H1 (cell line): ENCODE measurements at regions not wholly inside any gene's neighbourhood (a gene's known extent, or its start where the extent isn't known, plus 50 kb on each side); places are given as distances from the start of the nearest gene placed in this dataset.
"Not testable (repeated sequence)": the region's sequence is repeated elsewhere in the genome, so short reads cannot be mapped to it uniquely, and the experiment has no call there.

Source experiments
- CTCF ChIA-PET: fragments of 300-600 bp; sonication (Branson Sonifier 250); formaldehyde crosslinking; loops from one replicate; lab custom pipeline; 2021; ENCODE audit not compliant: partially characterized antibody; lab: Charles Lee
- POLR2A ChIA-PET: fragments of 300-600 bp; sonication (Branson Sonifier 250); formaldehyde crosslinking; loops from one replicate; lab custom pipeline; 2021; ENCODE audit warnings: inconsistent platforms; ENCODE audit not compliant: partially characterized antibody; lab: Charles Lee
- DNase-seq, 2 experiments: peaks; one replicate each; pipeline versions ENCODE4 v3.0.0 to v3.0.0-alpha.2; 2010 to 2022; ENCODE audit warnings: low spot score in 2 of 2, low read depth in 1 of 2, mixed read lengths in 1 of 2
- FAIRE-seq: peaks from 2 replicates; lab custom pipeline; 2011; peaks lifted over from hg19 to GRCh38; lab: Jason Lieb, UNC
- H2AFZ ChIP-seq: 2 replicates; pipeline ENCODE4 v1.8.1; 2012; ENCODE audit warnings: low read length, inconsistent platforms
- H2AK5ac ChIP-seq: 2 replicates; pipeline ENCODE4 v1.6.1; 2013; ENCODE audit warnings: low read depth, low read length
- H2BK120ac ChIP-seq: replicated peaks from 2 replicates; pipeline ENCODE3; 2013; ENCODE audit warnings: low read depth, low read length, inconsistent platforms
- H2BK12ac ChIP-seq: 2 replicates; pipeline ENCODE4 v1.6.1; 2013; ENCODE audit warnings: low read depth, low read length
- H2BK15ac ChIP-seq: 2 replicates; pipeline ENCODE4 v1.6.1; 2013; ENCODE audit warnings: low read length
- H2BK20ac ChIP-seq: 2 replicates; pipeline ENCODE4 v1.6.1; 2013; ENCODE audit warnings: low read length
- H2BK5ac ChIP-seq: 2 replicates; pipeline ENCODE4 v1.6.1; 2013; ENCODE audit warnings: low read depth, low read length
- H3K14ac ChIP-seq: 2 replicates; pipeline ENCODE4 v1.6.1; 2013; ENCODE audit warnings: inconsistent platforms; ENCODE audit not compliant: insufficient read length
- H3K18ac ChIP-seq: 2 replicates; pipeline ENCODE4 v1.6.1; 2013; ENCODE audit warnings: low read length; ENCODE audit errors: extremely low read depth
- H3K23ac ChIP-seq: 2 replicates; pipeline ENCODE4 v1.6.1; 2013; ENCODE audit warnings: inconsistent platforms; ENCODE audit not compliant: insufficient read length
- H3K23me2 ChIP-seq: 2 replicates; pipeline ENCODE4 v1.6.1; 2013; ENCODE audit warnings: low read depth, low read length
- H3K27ac ChIP-seq: 2 replicates; pipeline ENCODE4 v1.6.1; 2011; ENCODE audit warnings: low read depth, low read length, inconsistent platforms
- H3K27me3 ChIP-seq, 4 experiments: replicated peaks in 1 of 4; 1 replicate in 1 of 4; 2 replicates in 3 of 4; pipeline versions ENCODE4 v1.6.1 to v1.8.1; 2011 to 2013; ENCODE audit warnings: low read length in 3 of 4, mild to moderate bottlenecking in 3 of 4, inconsistent platforms in 2 of 4, mixed read lengths in 2 of 4, moderate library complexity in 1 of 4; ENCODE audit not compliant: control insufficient read depth in 3 of 4, insufficient read depth in 3 of 4; ENCODE audit errors: extremely low read depth in 1 of 4
- H3K36me3 ChIP-seq, 4 experiments: 2 replicates each; pipeline versions ENCODE4 v1.6.1 to v1.8.1; 2011 to 2013; ENCODE audit warnings: mild to moderate bottlenecking in 4 of 4, low read length in 3 of 4, moderate library complexity in 2 of 4, control low read depth in 1 of 4, inconsistent platforms in 1 of 4; ENCODE audit not compliant: insufficient read depth in 4 of 4, control insufficient read depth in 2 of 4
- H3K4ac ChIP-seq: replicated peaks from 2 replicates; pipeline ENCODE3; 2013; ENCODE audit warnings: low read length, low read depth, mixed read lengths, inconsistent platforms; ENCODE audit not compliant: insufficient read length
- H3K4me1 ChIP-seq, 4 experiments: replicated peaks in 1 of 4; 1 replicate in 1 of 4; 2 replicates in 3 of 4; pipeline versions ENCODE4 v1.6.1 to v1.8.1; 2011 to 2013; ENCODE audit warnings: low read length in 3 of 4, inconsistent platforms in 2 of 4, mixed read lengths in 1 of 4; ENCODE audit not compliant: insufficient read depth in 4 of 4, control insufficient read depth in 3 of 4
- H3K4me2 ChIP-seq, 2 experiments: 2 replicates each; pipeline versions ENCODE4 v1.6.1 to v1.8.1; 2011 to 2013; ENCODE audit warnings: low read depth in 2 of 2, low read length in 2 of 2, control low read depth in 1 of 2, inconsistent platforms in 1 of 2, mild to moderate bottlenecking in 1 of 2; ENCODE audit not compliant: insufficient read depth in 1 of 2
- H3K4me3 ChIP-seq, 4 experiments: fragments of 200-600, 300-600 bp in 1 of 4; sonication (generic), shearing (Covaris generic), sonication (Bioruptor Twin) in 1 of 4; 2 replicates each; pipeline versions ENCODE4 v1.5.1 to v1.8.1; 2011 to 2016; ENCODE audit warnings: low read length in 4 of 4, low read depth in 3 of 4, control low read depth in 2 of 4, inconsistent platforms in 2 of 4, mild to moderate bottlenecking in 2 of 4, mixed read lengths in 1 of 4, moderate library complexity in 1 of 4; ENCODE audit not compliant: insufficient read depth in 2 of 4; ENCODE audit errors: extremely low read depth in 1 of 4
- H3K56ac ChIP-seq: replicated peaks from 2 replicates; pipeline ENCODE3; 2013; ENCODE audit warnings: low read depth, mild to moderate bottlenecking, mixed read lengths, low read length, inconsistent platforms; ENCODE audit not compliant: insufficient read length
- H3K79me1 ChIP-seq: 2 replicates; pipeline ENCODE4 v1.6.1; 2013; ENCODE audit warnings: low read depth, low read length, control low read depth
- H3K79me2 ChIP-seq, 2 experiments: 2 replicates each; pipeline versions ENCODE4 v1.6.1 to v1.8.1; 2012 to 2013; ENCODE audit warnings: low read length in 2 of 2, mild to moderate bottlenecking in 2 of 2, inconsistent platforms in 1 of 2; ENCODE audit not compliant: insufficient read depth in 2 of 2, control insufficient read depth in 1 of 2
- H3K9ac ChIP-seq, 4 experiments: replicated peaks in 1 of 4; 1 replicate in 1 of 4; 2 replicates in 3 of 4; pipeline versions ENCODE4 v1.6.1 to v1.8.1; 2011 to 2013; ENCODE audit warnings: low read depth in 3 of 4, low read length in 3 of 4, control low read depth in 2 of 4, mild to moderate bottlenecking in 2 of 4, moderate library complexity in 2 of 4, inconsistent platforms in 1 of 4; ENCODE audit errors: extremely low read depth in 1 of 4
- H3K9me3 ChIP-seq, 2 experiments: 2 replicates each; pipeline versions ENCODE4 v1.6.1 to v1.8.1; 2012 to 2013; ENCODE audit warnings: mild to moderate bottlenecking in 2 of 2, moderate library complexity in 2 of 2, control low read depth in 1 of 2, inconsistent platforms in 1 of 2, low read depth in 1 of 2, low read length in 1 of 2, mixed read lengths in 1 of 2; ENCODE audit not compliant: insufficient read depth in 2 of 2
- H4K20me1 ChIP-seq, 2 experiments: replicated peaks in 1 of 2; 2 replicates each; pipeline versions ENCODE3 to v1.8.1; 2011 to 2013; ENCODE audit warnings: inconsistent platforms in 2 of 2, low read length in 2 of 2, mild to moderate bottlenecking in 1 of 2; ENCODE audit not compliant: insufficient read depth in 2 of 2, control insufficient read depth in 1 of 2
- H4K5ac ChIP-seq: 2 replicates; pipeline ENCODE4 v1.6.1; 2013; ENCODE audit warnings: low read length, low read depth, mixed read lengths, inconsistent platforms; ENCODE audit not compliant: insufficient read length
- H4K8ac ChIP-seq: 2 replicates; pipeline ENCODE4 v1.8.0; 2013; ENCODE audit warnings: mild to moderate bottlenecking, moderate library complexity, low read length, inconsistent platforms; ENCODE audit not compliant: insufficient read depth; ENCODE audit errors: extremely low read depth
- H4K91ac ChIP-seq: replicated peaks from 2 replicates; pipeline ENCODE3; 2013; ENCODE audit warnings: low read length, mixed read lengths, inconsistent platforms; ENCODE audit not compliant: insufficient read length
- BCL11A ChIP-seq, 2 experiments: IDR thresholded peaks; one replicate each; pipeline ENCODE4 v1.6.1; 2011; ENCODE audit warnings: low read depth in 2 of 2, low read length in 2 of 2, mild to moderate bottlenecking in 2 of 2
- JUND ChIP-seq: IDR thresholded peaks from 2 replicates; pipeline ENCODE4 v1.6.1; 2011; ENCODE audit warnings: mild to moderate bottlenecking, improper control_type of control experiment, low read length
- KDM1A ChIP-seq: fragments of 200-600, 300-600 bp; sonication (generic); IDR thresholded peaks from 2 replicates; pipeline ENCODE4 v1.7.1; 2016; ENCODE audit warnings: mild to moderate bottlenecking, low read length, borderline replicate concordance
- WGBS, 2 experiments: shearing (Covaris generic) in 1 of 2; methylation state at CpG; one replicate each; pipeline versions ENCODE4 v1.1.6 to v1.1.7; 2013 to 2015; ENCODE audit warnings: low lambda C conversion rate in 2 of 2, mixed read lengths in 2 of 2, inconsistent platforms in 1 of 2, low coverage in 1 of 2, missing lambda C conversion rate in 1 of 2; ENCODE audit not compliant: insufficient replicate concordance in 2 of 2, insufficient coverage in 1 of 2, insufficient read length in 1 of 2; ENCODE audit errors: extremely low coverage in 1 of 2, missing lambda C conversion rate in 1 of 2; 5-methylcytosine and 5-hydroxymethylcytosine counted together

DNA sequence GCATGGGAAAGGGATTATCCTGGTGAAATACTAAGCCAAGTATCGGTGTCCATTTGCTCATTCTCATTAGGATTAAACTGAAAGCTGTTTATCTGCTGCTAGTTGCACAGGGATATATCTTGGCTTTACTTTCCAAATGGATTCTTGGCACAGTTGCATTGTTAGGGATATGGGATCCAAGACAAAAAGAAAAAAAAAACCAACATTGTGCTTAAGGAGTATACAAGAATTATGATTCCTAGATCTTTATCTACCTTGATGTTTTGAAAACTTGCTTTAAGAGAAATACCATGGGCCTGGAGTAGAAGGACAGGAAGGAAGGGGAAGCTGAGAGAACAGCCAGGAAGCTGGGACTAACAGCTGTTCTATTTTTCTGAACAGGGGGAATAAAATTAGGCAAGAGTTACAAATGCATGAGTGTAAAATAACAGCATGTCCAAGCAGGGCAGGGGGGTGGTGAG lies 107.6 kb downstream of the ATXN3L start (continued):
- TF ChIP-seq KDM1A (no peak), BCL11A (IDR thresholded peaks at IDR 0.05; ENCODE audit: low read depth in 2 of 2, low read length in 2 of 2) (no peak), JUND (no peak)
- TF ChIP-seq, all 59 proteins: peak for 0

- H3K14ac ChIP-seq, H3K36me3 ChIP-seq, H2AK5ac ChIP-seq, H4K5ac ChIP-seq, H4K20me1 ChIP-seq, POLR2A ChIA-PET, H3K79me2 ChIP-seq, CTCF ChIA-PET, H2BK5ac ChIP-seq, H3K4ac ChIP-seq, H3K56ac ChIP-seq, DNase-seq, H2BK12ac ChIP-seq, H4K91ac ChIP-seq, H3K27me3 ChIP-seq, H3K18ac ChIP-seq, H3K9ac ChIP-seq, H2BK120ac ChIP-seq, FAIRE-seq, H3K9me3 ChIP-seq, H3K27ac ChIP-seq, H3K4me1 ChIP-seq, H3K23me2 ChIP-seq, H2BK15ac ChIP-seq, H2BK20ac ChIP-seq, H4K8ac ChIP-seq, H3K23ac ChIP-seq, H2AFZ ChIP-seq, H3K4me3 ChIP-seq, H3K4me2 ChIP-seq, H3K79me1 ChIP-seq: not testable (repeated sequence)
- WGBS, 2 experiments = 87% methylated on average over 2 of the region's 3 CpGs; no CpG with 5 or more reads in 1 of the 2 experiments
Measured at GRCh38 chrX:13210142-13210541, 109.7 kb downstream of the ATXN3L start.
